Astrocyte (in vitro differentiated cells and primary cell): ENCODE measurements at regions not wholly inside any gene's neighbourhood (a gene's known extent, or its start where the extent isn't known, plus 50 kb on each side); places are given as distances from the start of the nearest gene placed in this dataset.

Source experiments
- EZH2 ChIP-seq: IDR thresholded peaks from 2 replicates; pipeline ENCODE4 v1.6.1; 2012; ENCODE audit warnings: mild to moderate bottlenecking, low read length, inconsistent platforms; ENCODE audit not compliant: insufficient read depth
- TF ChIP-seq, protein P1 (sequence below): IDR thresholded peaks from 2 replicates; pipeline ENCODE4 v1.5.1; 2011; ENCODE audit warnings: low read depth, mild to moderate bottlenecking, inconsistent platforms, low read length, moderate library complexity; ENCODE audit not compliant: insufficient read depth

DNA sequence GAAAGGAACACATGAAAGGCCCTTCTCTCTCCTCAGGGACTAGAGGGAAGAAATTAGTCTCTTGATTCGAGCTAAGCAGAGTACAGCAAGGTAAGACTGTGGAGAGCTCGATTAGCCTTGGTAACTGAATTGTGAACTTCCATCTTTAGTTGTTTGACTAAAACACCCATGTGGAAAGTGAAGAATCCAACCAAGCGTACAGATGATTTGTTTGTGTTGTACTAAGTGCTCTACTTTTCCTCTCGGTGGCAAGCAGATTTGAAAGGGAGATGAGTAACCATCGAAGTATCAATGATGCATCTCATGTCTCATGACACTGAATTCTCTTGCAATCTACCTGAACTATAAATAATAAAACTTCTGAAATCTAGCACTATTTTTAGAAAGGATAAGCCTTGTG lies 80.7 kb downstream of the FZD1 start:
- TF ChIP-seq, protein P1, sequence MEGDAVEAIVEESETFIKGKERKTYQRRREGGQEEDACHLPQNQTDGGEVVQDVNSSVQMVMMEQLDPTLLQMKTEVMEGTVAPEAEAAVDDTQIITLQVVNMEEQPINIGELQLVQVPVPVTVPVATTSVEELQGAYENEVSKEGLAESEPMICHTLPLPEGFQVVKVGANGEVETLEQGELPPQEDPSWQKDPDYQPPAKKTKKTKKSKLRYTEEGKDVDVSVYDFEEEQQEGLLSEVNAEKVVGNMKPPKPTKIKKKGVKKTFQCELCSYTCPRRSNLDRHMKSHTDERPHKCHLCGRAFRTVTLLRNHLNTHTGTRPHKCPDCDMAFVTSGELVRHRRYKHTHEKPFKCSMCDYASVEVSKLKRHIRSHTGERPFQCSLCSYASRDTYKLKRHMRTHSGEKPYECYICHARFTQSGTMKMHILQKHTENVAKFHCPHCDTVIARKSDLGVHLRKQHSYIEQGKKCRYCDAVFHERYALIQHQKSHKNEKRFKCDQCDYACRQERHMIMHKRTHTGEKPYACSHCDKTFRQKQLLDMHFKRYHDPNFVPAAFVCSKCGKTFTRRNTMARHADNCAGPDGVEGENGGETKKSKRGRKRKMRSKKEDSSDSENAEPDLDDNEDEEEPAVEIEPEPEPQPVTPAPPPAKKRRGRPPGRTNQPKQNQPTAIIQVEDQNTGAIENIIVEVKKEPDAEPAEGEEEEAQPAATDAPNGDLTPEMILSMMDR = no peak
- no peak for TF ChIP-seq EZH2
